GM23338 (cell line): ENCODE measurements at regions not wholly inside any gene's neighbourhood (a gene's known extent, or its start where the extent isn't known, plus 50 kb on each side); places are given as distances from the start of the nearest gene placed in this dataset.

ENCODE experiments used
- ATAC-seq: fragments of 200-7000 bp; cut with Tn5 transposase; 3 replicates; pipeline ENCODE4 v1.9.1; 2020
- DNase-seq: peaks from one replicate; pipeline ENCODE4 v3.0.0-alpha.2; 2015; ENCODE audit warnings: low spot score
- H2AFZ ChIP-seq: fragments of 200-600 bp; sonication (generic); 2 replicates; pipeline ENCODE4 v1.8.0; 2016; ENCODE audit warnings: antibody characterized with exemption, mild to moderate bottlenecking, moderate library complexity
- H3F3A ChIP-seq: fragments of 200-600 bp; sonication (generic); replicated peaks from 2 replicates; pipeline ENCODE4 v1.8.0; 2017; ENCODE audit warnings: antibody characterized with exemption, mixed run types, low read depth
- H3K27ac ChIP-seq: fragments of 200-600 bp; sonication (generic); 2 replicates; pipeline ENCODE4 v1.6.1; 2016; ENCODE audit warnings: low read depth
- H3K27me3 ChIP-seq: fragments of 200-600 bp; sonication (generic); 2 replicates; pipeline ENCODE4 v1.8.0; 2016; ENCODE audit warnings: mild to moderate bottlenecking, mixed run types, moderate library complexity; ENCODE audit not compliant: insufficient read depth
- H3K36me3 ChIP-seq: fragments of 200-600 bp; sonication (generic); 2 replicates; pipeline ENCODE4 v1.8.0; 2016; ENCODE audit warnings: mild to moderate bottlenecking; ENCODE audit not compliant: insufficient read depth
- H3K4me1 ChIP-seq: fragments of 200-600 bp; sonication (generic); 2 replicates; pipeline ENCODE4 v1.8.0; 2016; ENCODE audit warnings: mild to moderate bottlenecking, moderate library complexity; ENCODE audit not compliant: insufficient read depth
- H3K4me2 ChIP-seq: fragments of 200-600 bp; sonication (generic); 2 replicates; pipeline ENCODE4 v1.7.1; 2017; ENCODE audit warnings: mixed run types
- H3K4me3 ChIP-seq: fragments of 200-600 bp; sonication (generic); 2 replicates; pipeline ENCODE4 v1.6.1; 2016; ENCODE audit warnings: mixed run types
- H3K79me2 ChIP-seq: fragments of 200-600 bp; sonication (generic); replicated peaks from 2 replicates; pipeline ENCODE4 v1.8.0; 2017; ENCODE audit warnings: mild to moderate bottlenecking; ENCODE audit not compliant: insufficient read depth
- H3K9me2 ChIP-seq: fragments of 200-600 bp; sonication (generic); 2 replicates; pipeline ENCODE4 v1.8.0; 2017; ENCODE audit not compliant: insufficient read depth
- H4K20me1 ChIP-seq: fragments of 200-600 bp; sonication (generic); replicated peaks from 2 replicates; pipeline ENCODE4 v1.8.0; 2017; ENCODE audit warnings: mild to moderate bottlenecking; ENCODE audit not compliant: insufficient read depth
- H3K27ac Mint-ChIP-seq: 2 replicates; pipeline ENCODE4 v1.8.0; 2020; ENCODE audit warnings: inconsistent platforms, mild to moderate bottlenecking, moderate library complexity, mixed read lengths
- H3K27me3 Mint-ChIP-seq: 3 replicates; pipeline ENCODE4 v1.8.0; 2022; ENCODE audit warnings: low read depth, mild to moderate bottlenecking, moderate library complexity, mixed read lengths, inconsistent platforms; ENCODE audit not compliant: insufficient read depth, poor library complexity
- H3K36me3 Mint-ChIP-seq: 3 replicates; pipeline ENCODE4 v1.8.0; 2021; ENCODE audit warnings: low read depth, mild to moderate bottlenecking, inconsistent platforms, moderate library complexity, mixed read lengths
- H3K4me1 Mint-ChIP-seq: 3 replicates; pipeline ENCODE4 v1.8.0; 2020; ENCODE audit warnings: mild to moderate bottlenecking, inconsistent platforms, mixed read lengths
- H3K4me3 Mint-ChIP-seq: 3 replicates; pipeline ENCODE4 v1.8.0; 2021; ENCODE audit warnings: moderate library complexity, mild to moderate bottlenecking, inconsistent platforms, mixed read lengths
- H3K9me3 Mint-ChIP-seq: 3 replicates; pipeline ENCODE4 v1.8.0; 2020; ENCODE audit warnings: moderate library complexity, mild to moderate bottlenecking, inconsistent platforms, mixed read lengths
- CREB1 ChIP-seq: fragments of 250-450 bp; sonication (Bioruptor Pico); IDR thresholded peaks from 2 replicates; pipeline ENCODE4 v1.5.0; 2020; ENCODE audit warnings: low read depth, mild to moderate bottlenecking, moderate library complexity
- CTCF ChIP-seq, 2 experiments: fragments of 200-600 bp in 1 of 2; sonication (generic) in 1 of 2; conservative IDR thresholded peaks; 2 replicates each; pipeline versions ENCODE4 v1.5.1 to v1.6.1; 2016 to 2017; ENCODE audit warnings: antibody characterized with exemption in 2 of 2, low read depth in 2 of 2, mild to moderate bottlenecking in 2 of 2, moderate library complexity in 1 of 2
- ETS1 ChIP-seq: IDR thresholded peaks from 2 replicates; pipeline ENCODE4 v1.6.1; 2016; ENCODE audit warnings: antibody characterized with exemption
- EZH2 ChIP-seq: fragments of 200-600 bp; sonication (generic); IDR thresholded peaks from one replicate; pipeline ENCODE4 v1.8.0; 2017; ENCODE audit warnings: antibody characterized with exemption, mild to moderate bottlenecking, low read depth; ENCODE audit not compliant: unreplicated experiment
- EZH2phosphoT487 ChIP-seq: fragments of 200-600 bp; sonication (generic); IDR thresholded peaks from one replicate; pipeline ENCODE4 v1.8.1; 2018; ENCODE audit warnings: antibody characterized with exemption; ENCODE audit not compliant: unreplicated experiment
- JUNB ChIP-seq: IDR thresholded peaks from one replicate; pipeline ENCODE4 v1.6.1; 2016; ENCODE audit warnings: antibody characterized with exemption; ENCODE audit not compliant: unreplicated experiment
- NANOG ChIP-seq: IDR thresholded peaks from 2 replicates; pipeline ENCODE4 v1.6.1; 2016; ENCODE audit warnings: antibody characterized with exemption, borderline replicate concordance
- POLR2AphosphoS5 ChIP-seq: IDR thresholded peaks from 2 replicates; pipeline ENCODE4 v1.6.1; 2016; ENCODE audit warnings: antibody characterized with exemption, low read depth
- REST ChIP-seq: IDR thresholded peaks from one replicate; pipeline ENCODE4 v1.6.1; 2018; ENCODE audit warnings: antibody characterized with exemption; ENCODE audit not compliant: unreplicated experiment
- STAT1 ChIP-seq: IDR thresholded peaks from one replicate; pipeline ENCODE4 v1.6.1; 2016; ENCODE audit warnings: antibody characterized with exemption; ENCODE audit not compliant: unreplicated experiment
- ZNF114 ChIP-seq: fragments of 250-450 bp; sonication (Bioruptor Pico); IDR thresholded peaks from 2 replicates; pipeline ENCODE4 v1.5.0; 2020; ENCODE audit warnings: mild to moderate bottlenecking, moderate library complexity
- ZNF331 ChIP-seq: fragments of 250-450 bp; sonication (Bioruptor Pico); IDR thresholded peaks from 2 replicates; pipeline ENCODE4 v1.5.0; 2020; ENCODE audit warnings: low read depth, mild to moderate bottlenecking, moderate library complexity
- ZNF462 ChIP-seq: fragments of 250-450 bp; sonication (Bioruptor Pico); IDR thresholded peaks from 2 replicates; pipeline ENCODE4 v1.5.0; 2020; ENCODE audit warnings: mild to moderate bottlenecking, moderate library complexity

GRCh38 chr1:53391296-53391695 lies 63.4 kb upstream of the LRP8 start:
- Histone ChIP-seq H3F3A (0 out of 2 replicates have a peak, but pooled peaks cover 6% of the 10 kb centered on the region), H3K4me2 (no peak overlapping the region), H2AFZ (no peak overlapping the region), H3K4me1 (peaks cover 13% of the 10 kb centered on the region), H3K27ac (no peak overlapping the region), H3K4me3 (no peak overlapping the region), H3K9me2 (no peaks in the 10 kb centered on the region), H3K27me3 (0 out of 2 replicates have a peak, but pooled peaks cover 2% of the 10 kb centered on the region), H3K36me3 (no peaks in the 10 kb centered on the region), H3K79me2 (no peaks in the 10 kb centered on the region), H4K20me1 (no peaks in the 10 kb centered on the region)
- no peaks in the 10 kb centered on the region; the same call in 2 of the 3 replicates for H3K9me3 Mint-ChIP-seq
- no peak for ATAC-seq
- H3K36me3 Mint-ChIP-seq, result peaks cover under 1% of the 10 kb centered on the region; the same call in 1 of the 3 replicates
- peaks cover 40% of the 10 kb centered on the region for H3K4me1 Mint-ChIP-seq
- no peak overlapping the region for H3K4me3 Mint-ChIP-seq
- H3K27me3 Mint-ChIP-seq, result peaks cover 14% of the 10 kb centered on the region
- H3K27ac Mint-ChIP-seq, result no peak overlapping the region
- TF ChIP-seq CREB1 (CRISPR knock-in tag) (no peak), JUNB (no peak), ZNF462 (no peak), EZH2 (no peak), CTCF (conservative IDR thresholded peaks at IDR 0.05; ENCODE audit: low read depth in 2 of 2) (no peak), EZH2phosphoT487 (no peak), ETS1 (no peak), POLR2AphosphoS5 (no peak), REST (no peak), NANOG (no peak), STAT1 (no peak), ZNF114 (CRISPR knock-in tag) (no peak), ZNF331 (CRISPR knock-in tag) (no peak)
- no peak for DNase-seq
